Mesendoderm (in vitro differentiated cells): ENCODE measurements at regions not wholly inside any gene's neighbourhood (a gene's known extent, or its start where the extent isn't known, plus 50 kb on each side); places are given as distances from the start of the nearest gene placed in this dataset.
A peak's percentile ranks its signal among the peaks of the same experiment; 100 is the strongest.

Experiments
- DNase-seq: peaks from one replicate; pipeline ENCODE4 v3.0.0; 2013
- H2AK5ac ChIP-seq: 2 replicates; pipeline ENCODE4 v1.6.1; 2013; ENCODE audit warnings: low read length, inconsistent platforms
- H2BK120ac ChIP-seq: 2 replicates; pipeline ENCODE4 v1.6.1; 2013; ENCODE audit warnings: low read depth, mild to moderate bottlenecking, low read length, moderate library complexity, mixed read lengths
- H2BK15ac ChIP-seq: replicated peaks from 2 replicates; pipeline ENCODE4 v1.6.1; 2013; ENCODE audit warnings: low read depth, mild to moderate bottlenecking, moderate library complexity
- H2BK5ac ChIP-seq: 2 replicates; pipeline ENCODE4 v1.6.1; 2013; ENCODE audit warnings: low read length, inconsistent platforms
- H3K18ac ChIP-seq: 2 replicates; pipeline ENCODE4 v1.6.1; 2013; ENCODE audit warnings: mild to moderate bottlenecking, low read length, mixed read lengths
- H3K23ac ChIP-seq: one replicate; pipeline ENCODE4 v1.6.1; 2013; ENCODE audit warnings: low read length
- H3K27ac ChIP-seq: 2 replicates; pipeline ENCODE4 v1.5.1; 2013; ENCODE audit warnings: low read depth, mild to moderate bottlenecking, inconsistent platforms, low read length, moderate library complexity
- H3K27me3 ChIP-seq: 2 replicates; pipeline ENCODE4 v1.6.1; 2013; ENCODE audit warnings: low read length, control low read depth, mild to moderate bottlenecking, inconsistent platforms; ENCODE audit not compliant: insufficient read depth, poor library complexity
- H3K36me3 ChIP-seq: 2 replicates; pipeline ENCODE4 v1.6.1; 2013; ENCODE audit warnings: low read length, inconsistent platforms; ENCODE audit not compliant: control insufficient read depth, insufficient read depth
- H3K4ac ChIP-seq: one replicate; pipeline ENCODE4 v1.6.1; 2013; ENCODE audit warnings: low read depth, mild to moderate bottlenecking, low read length, moderate library complexity
- H3K4me1 ChIP-seq: 2 replicates; pipeline ENCODE4 v1.6.1; 2013; ENCODE audit warnings: low read depth, low read length, inconsistent platforms; ENCODE audit not compliant: control insufficient read depth
- H3K4me2 ChIP-seq: 2 replicates; pipeline ENCODE4 v1.6.1; 2013; ENCODE audit warnings: low read length
- H3K4me3 ChIP-seq: 2 replicates; pipeline ENCODE4 v1.5.1; 2013; ENCODE audit warnings: mild to moderate bottlenecking, low read length
- H3K56ac ChIP-seq: one replicate; pipeline ENCODE4 v1.6.1; 2013; ENCODE audit warnings: low read length
- H3K79me1 ChIP-seq: 2 replicates; pipeline ENCODE4 v1.6.1; 2013; ENCODE audit warnings: low read length, inconsistent platforms
- H3K79me2 ChIP-seq: 2 replicates; pipeline ENCODE4 v1.6.1; 2013; ENCODE audit warnings: mild to moderate bottlenecking, low read length; ENCODE audit not compliant: control insufficient read depth, insufficient read depth
- H3K9ac ChIP-seq: 2 replicates; pipeline ENCODE4 v1.6.1; 2013; ENCODE audit warnings: low read length, inconsistent platforms
- H4K5ac ChIP-seq: one replicate; pipeline ENCODE4 v1.6.1; 2013; ENCODE audit warnings: low read length
- H4K8ac ChIP-seq: one replicate; pipeline ENCODE4 v1.6.1; 2013; ENCODE audit warnings: low read depth, mild to moderate bottlenecking, control low read depth, low read length, moderate library complexity
- WGBS: extraction: QIAGEN DNeasy Blood & Tissue Kit; methylation state at CpG from one replicate; pipeline ENCODE4 v1.1.7; 2013; ENCODE audit warnings: low lambda C conversion rate, missing lambda C conversion rate; ENCODE audit not compliant: insufficient coverage; ENCODE audit errors: extremely low coverage; 5-methylcytosine and 5-hydroxymethylcytosine counted together

DNA sequence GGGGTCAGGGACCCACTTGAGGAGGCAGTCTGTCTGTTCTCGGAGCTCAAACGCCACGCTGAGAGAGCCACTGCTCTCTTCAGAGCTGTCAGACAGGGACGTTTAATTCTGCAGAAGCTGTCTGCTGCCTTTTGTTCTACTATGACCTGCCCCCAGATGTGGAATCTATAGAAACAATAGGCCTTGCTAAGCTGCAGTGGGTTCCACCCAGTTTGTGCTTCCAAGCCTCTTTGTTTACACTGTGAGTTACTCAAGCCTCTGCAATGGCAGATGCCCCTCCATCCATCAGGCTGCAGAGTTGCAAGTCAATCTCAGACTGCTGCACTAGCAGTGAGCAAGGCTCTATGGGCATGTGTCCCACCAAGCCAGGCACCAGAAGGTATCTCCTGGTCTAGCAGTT is 158.1 kb downstream of the DTHD1 start:
- no peak overlapping the region for H3K4ac ChIP-seq
- H2BK120ac ChIP-seq, result no peak overlapping the region
- H3K4me1 ChIP-seq, result no peaks in the 10 kb centered on the region
- DNase-seq, result peak; percentile 39
- H4K8ac ChIP-seq, result no peak overlapping the region
- H3K36me3 ChIP-seq, result no peaks in the 10 kb centered on the region
- no peak overlapping the region for H3K4me2 ChIP-seq
- no peaks in the 10 kb centered on the region for H3K27me3 ChIP-seq
- no peak overlapping the region for H2AK5ac ChIP-seq
- H3K79me2 ChIP-seq, result no peaks in the 10 kb centered on the region
- H3K27ac ChIP-seq, result no peak overlapping the region
- no peak overlapping the region for H2BK5ac ChIP-seq
- no peak overlapping the region for H2BK15ac ChIP-seq
- no peak overlapping the region for H3K4me3 ChIP-seq
- H3K18ac ChIP-seq, result no peak overlapping the region
- H3K23ac ChIP-seq, result no peak overlapping the region
- WGBS, result no CpG with 5 or more reads among the region's 4 CpGs
- H3K79me1 ChIP-seq, result no peaks in the 10 kb centered on the region
- no peak overlapping the region for H4K5ac ChIP-seq
- H3K9ac ChIP-seq, result no peak overlapping the region
- H3K56ac ChIP-seq, result no peak overlapping the region

DNA sequence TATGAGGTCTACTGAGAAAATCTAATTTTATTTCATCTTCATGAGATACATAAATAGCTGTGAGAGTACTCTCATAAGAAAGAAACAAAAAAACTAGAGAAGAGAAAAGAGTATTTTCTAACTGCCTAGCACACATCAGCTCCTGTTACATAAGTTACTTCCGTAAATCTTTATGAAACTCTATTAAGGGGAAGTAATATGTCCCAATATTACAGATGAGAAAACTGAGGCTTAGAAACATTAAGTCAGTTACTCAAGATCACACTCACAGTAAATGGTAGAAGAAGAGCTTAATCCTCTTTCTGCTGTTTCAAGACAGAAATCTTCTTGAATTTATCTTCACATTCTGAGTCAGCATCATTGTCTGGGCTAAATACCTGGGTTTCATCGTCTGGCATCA is 164.1 kb downstream of the DTHD1 start:
- Histone ChIP-seq H4K5ac (no peak overlapping the region), H3K27me3 (no peaks in the 10 kb centered on the region), H2BK120ac (no peak overlapping the region), H3K18ac (no peak overlapping the region), H3K4me2 (no peak overlapping the region), H2BK5ac (no peak overlapping the region), H3K4me3 (no peak overlapping the region), H3K56ac (no peak overlapping the region), H3K79me1 (no peaks in the 10 kb centered on the region), H2AK5ac (no peak overlapping the region), H3K23ac (no peak overlapping the region), H3K79me2 (no peaks in the 10 kb centered on the region), H3K9ac (no peak overlapping the region), H3K27ac (no peak overlapping the region), H3K4ac (no peak overlapping the region), H3K4me1 (no peaks in the 10 kb centered on the region), H2BK15ac (no peak overlapping the region), H3K36me3 (no peaks in the 10 kb centered on the region), H4K8ac (no peak overlapping the region)
- no CpG with 5 or more reads among the region's 2 CpGs for WGBS
- no peak for DNase-seq

DNA sequence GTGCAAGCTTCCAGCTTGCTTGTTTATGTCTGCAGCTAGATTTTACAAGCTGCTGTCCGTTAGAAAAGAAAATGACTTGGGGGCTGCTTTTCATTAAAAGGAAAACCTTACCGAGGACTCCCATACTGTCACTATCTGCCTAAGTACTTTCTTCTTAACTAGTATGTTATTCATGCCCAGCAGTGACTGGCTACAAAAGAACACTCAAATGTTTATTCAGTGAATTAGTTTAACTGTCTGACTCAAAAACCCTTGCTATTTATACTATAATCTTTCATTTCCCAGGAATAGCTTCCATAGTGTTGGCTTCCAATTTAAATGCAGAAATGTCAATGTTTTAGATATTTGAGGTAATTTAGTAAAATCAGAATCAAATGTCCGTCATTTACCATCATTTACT is 164.9 kb downstream of the DTHD1 start:
- no peak for DNase-seq
- Histone ChIP-seq H3K4me2 (no peak overlapping the region), H3K4me3 (no peak overlapping the region), H3K36me3 (no peaks in the 10 kb centered on the region), H4K5ac (no peak overlapping the region), H3K9ac (no peak overlapping the region), H2BK120ac (no peak overlapping the region), H3K4ac (no peak overlapping the region), H3K27me3 (no peaks in the 10 kb centered on the region), H3K18ac (no peak overlapping the region), H2AK5ac (no peak overlapping the region), H3K23ac (no peak overlapping the region), H4K8ac (no peak overlapping the region), H3K27ac (no peak overlapping the region), H3K79me1 (no peaks in the 10 kb centered on the region), H3K79me2 (no peaks in the 10 kb centered on the region), H2BK15ac (no peak overlapping the region), H2BK5ac (no peak overlapping the region), H3K56ac (no peak overlapping the region), H3K4me1 (no peaks in the 10 kb centered on the region)
- WGBS, result no CpG with 5 or more reads among the region's 3 CpGs

DNA sequence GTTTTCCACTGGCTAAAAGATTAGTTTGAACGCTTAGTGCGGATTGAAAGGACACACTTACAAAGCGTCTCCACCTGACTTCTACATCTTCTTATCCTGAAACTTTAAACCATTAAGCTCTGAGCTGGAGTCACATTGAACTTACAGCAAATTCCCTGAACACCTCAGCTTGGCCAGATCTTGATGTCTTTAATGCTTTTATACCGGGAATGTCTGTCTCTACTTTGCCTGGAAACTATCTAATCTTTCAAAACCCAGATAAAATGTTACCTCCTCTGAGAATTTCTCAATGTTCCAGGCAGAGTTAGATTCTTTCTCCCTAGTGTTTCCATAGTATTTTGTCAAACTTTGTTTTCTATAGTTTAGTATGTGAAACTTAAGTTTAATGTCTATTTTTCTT is 179.9 kb downstream of the DTHD1 start:
- Histone ChIP-seq H2BK15ac (no peak overlapping the region), H3K4ac (no peak overlapping the region), H3K27ac (no peak overlapping the region), H4K8ac (no peak overlapping the region), H3K18ac (no peak overlapping the region), H3K36me3 (no peaks in the 10 kb centered on the region), H2BK120ac (no peak overlapping the region), H3K4me3 (no peak overlapping the region), H3K9ac (no peak overlapping the region), H3K56ac (no peak overlapping the region), H2BK5ac (no peak overlapping the region), H3K4me1 (no peaks in the 10 kb centered on the region), H3K27me3 (no peaks in the 10 kb centered on the region), H2AK5ac (no peak overlapping the region), H4K5ac (no peak overlapping the region), H3K79me2 (no peaks in the 10 kb centered on the region), H3K79me1 (no peaks in the 10 kb centered on the region), H3K4me2 (no peak overlapping the region), H3K23ac (no peak overlapping the region)
- DNase-seq, result no peak
- no CpG with 5 or more reads among the region's 4 CpGs for WGBS

GRCh38 chr4:36467670-36468069 is 186.3 kb downstream of the DTHD1 start:
- Histone ChIP-seq H2AK5ac (no peak overlapping the region), H3K4me2 (no peak overlapping the region), H2BK15ac (no peak overlapping the region), H3K23ac (no peak overlapping the region), H3K56ac (no peak overlapping the region), H3K9ac (no peak overlapping the region), H2BK120ac (no peak overlapping the region), H3K4ac (no peak overlapping the region), H4K8ac (no peak overlapping the region), H3K27me3 (no peaks in the 10 kb centered on the region), H3K79me2 (no peaks in the 10 kb centered on the region), H3K27ac (no peak overlapping the region), H2BK5ac (no peak overlapping the region), H4K5ac (no peak overlapping the region), H3K4me1 (no peaks in the 10 kb centered on the region), H3K79me1 (no peaks in the 10 kb centered on the region), H3K18ac (no peak overlapping the region), H3K36me3 (no peaks in the 10 kb centered on the region), H3K4me3 (no peak overlapping the region)
- DNase-seq, result no peak
- WGBS, result no CpG with 5 or more reads among the region's 2 CpGs

DNA sequence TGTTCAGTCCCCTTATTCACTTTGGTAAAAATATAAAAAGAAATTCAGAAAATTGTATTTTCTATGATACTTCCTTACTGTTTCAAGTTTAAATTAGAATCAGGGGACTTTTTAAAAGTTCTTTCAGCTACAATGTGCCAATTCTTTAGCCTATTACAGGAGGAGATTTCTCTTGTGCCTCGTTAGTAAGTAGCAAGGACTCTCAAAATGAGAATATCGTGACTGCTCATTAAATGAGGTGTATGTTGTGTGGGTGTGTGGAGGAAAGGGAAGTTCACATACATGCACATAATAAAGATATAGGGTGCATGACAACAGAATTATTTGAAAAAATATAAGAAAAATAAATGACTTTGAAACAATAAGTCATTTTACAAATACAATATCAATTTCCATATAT is 190.5 kb downstream of the DTHD1 start:
- H3K27me3 ChIP-seq, result no peaks in the 10 kb centered on the region
- no peak overlapping the region for H4K8ac ChIP-seq
- no peak overlapping the region for H3K27ac ChIP-seq
- DNase-seq, result no peak
- no CpG with 5 or more reads among the region's 2 CpGs for WGBS
- H4K5ac ChIP-seq, result no peak overlapping the region
- H3K36me3 ChIP-seq, result no peaks in the 10 kb centered on the region
- no peaks in the 10 kb centered on the region for H3K79me1 ChIP-seq
- no peak overlapping the region for H3K4me3 ChIP-seq
- H3K9ac ChIP-seq, result no peak overlapping the region
- H3K23ac ChIP-seq, result no peak overlapping the region
- no peak overlapping the region for H3K56ac ChIP-seq
- no peak overlapping the region for H2BK120ac ChIP-seq
- no peak overlapping the region for H3K18ac ChIP-seq
- no peak overlapping the region for H3K4me2 ChIP-seq
- H3K79me2 ChIP-seq, result no peaks in the 10 kb centered on the region
- no peak overlapping the region for H2BK15ac ChIP-seq
- no peak overlapping the region for H3K4ac ChIP-seq
- H3K4me1 ChIP-seq, result no peaks in the 10 kb centered on the region
- H2BK5ac ChIP-seq, result no peak overlapping the region
- H2AK5ac ChIP-seq, result no peak overlapping the region
